ENCODE measurements at regions not wholly inside any gene's neighbourhood (a gene's known extent, or its start where the extent isn't known, plus 50 kb on each side); places are given as distances from the start of the nearest gene placed in this dataset.

DNA sequence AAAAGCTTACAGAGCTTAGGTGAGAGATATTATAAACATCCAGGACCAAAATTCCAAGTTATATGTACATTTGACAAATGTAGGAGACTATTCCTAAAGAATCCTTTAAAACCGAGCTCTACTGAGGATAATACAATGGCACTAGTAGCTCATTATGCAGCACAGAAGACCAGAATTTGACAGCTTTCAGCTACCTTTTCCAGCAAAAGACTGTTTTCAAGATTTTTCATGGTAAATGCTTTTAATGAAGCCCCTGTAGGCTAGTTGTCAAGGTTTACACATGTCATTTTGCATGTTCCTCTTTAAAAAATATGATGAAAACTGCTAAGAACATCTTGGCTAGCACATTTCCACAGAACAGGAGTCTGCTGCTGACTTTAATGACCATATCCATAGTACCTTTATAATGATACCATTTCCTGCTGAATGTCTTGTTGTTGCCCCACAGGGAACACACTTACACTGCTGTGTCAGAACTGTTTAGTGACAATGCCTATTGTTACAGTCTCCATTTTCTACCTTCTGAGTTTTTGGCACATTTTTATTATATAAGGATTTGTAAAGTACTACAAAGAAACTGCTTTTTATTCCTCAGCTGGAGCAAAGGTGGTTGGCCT, 1382.3 kb downstream of the RAPGEF2 start:
- DNase-seq: no peak
- WGBS, 2 donors: 67 to 77% methylated on average over 1 of the region's 1 CpG
- H3K27ac ChIP-seq: no peak overlapping the region
- H3K4me3 ChIP-seq: no peak overlapping the region
- TF ChIP-seq, protein P1, sequence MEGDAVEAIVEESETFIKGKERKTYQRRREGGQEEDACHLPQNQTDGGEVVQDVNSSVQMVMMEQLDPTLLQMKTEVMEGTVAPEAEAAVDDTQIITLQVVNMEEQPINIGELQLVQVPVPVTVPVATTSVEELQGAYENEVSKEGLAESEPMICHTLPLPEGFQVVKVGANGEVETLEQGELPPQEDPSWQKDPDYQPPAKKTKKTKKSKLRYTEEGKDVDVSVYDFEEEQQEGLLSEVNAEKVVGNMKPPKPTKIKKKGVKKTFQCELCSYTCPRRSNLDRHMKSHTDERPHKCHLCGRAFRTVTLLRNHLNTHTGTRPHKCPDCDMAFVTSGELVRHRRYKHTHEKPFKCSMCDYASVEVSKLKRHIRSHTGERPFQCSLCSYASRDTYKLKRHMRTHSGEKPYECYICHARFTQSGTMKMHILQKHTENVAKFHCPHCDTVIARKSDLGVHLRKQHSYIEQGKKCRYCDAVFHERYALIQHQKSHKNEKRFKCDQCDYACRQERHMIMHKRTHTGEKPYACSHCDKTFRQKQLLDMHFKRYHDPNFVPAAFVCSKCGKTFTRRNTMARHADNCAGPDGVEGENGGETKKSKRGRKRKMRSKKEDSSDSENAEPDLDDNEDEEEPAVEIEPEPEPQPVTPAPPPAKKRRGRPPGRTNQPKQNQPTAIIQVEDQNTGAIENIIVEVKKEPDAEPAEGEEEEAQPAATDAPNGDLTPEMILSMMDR (IDR thresholded peaks at IDR 0.05): no peak
- intact Hi-C loops (cut with DNase I): no loop called here
- peaks cover 0 to 20% (median 0%) of the 10 kb centered on the region in 11 donors for H3K9me3 ChIP-seq
- no peak for ATAC-seq
- no peaks in the 10 kb centered on the region for H3K36me3 ChIP-seq
- H3K27me3 ChIP-seq: no peaks in the 10 kb centered on the region
- H3K4me1 ChIP-seq: no peaks in the 10 kb centered on the region

DNA sequence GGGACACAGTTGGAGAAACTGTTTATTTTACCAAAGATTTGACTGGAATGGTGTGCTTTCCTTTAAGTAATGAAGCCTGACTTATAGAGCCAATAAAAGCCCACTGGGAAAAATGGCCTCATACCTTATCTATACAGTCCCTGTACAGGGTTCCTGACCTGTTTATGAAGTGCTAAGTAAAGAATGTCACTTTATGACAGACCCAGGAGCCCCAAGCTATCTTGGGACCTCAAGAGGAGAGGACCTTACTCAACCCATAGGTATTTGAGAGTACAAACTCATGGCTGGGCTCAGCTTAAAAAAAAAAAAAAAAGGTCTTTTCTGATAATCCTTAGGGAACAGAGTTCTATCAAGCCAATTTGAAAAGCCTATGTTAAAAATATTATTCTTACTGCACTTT, 1389.3 kb downstream of the RAPGEF2 start:
- H3K36me3 ChIP-seq: no peaks in the 10 kb centered on the region
- TF ChIP-seq, protein P1 (IDR thresholded peaks at IDR 0.05): no peak
- H3K27me3 ChIP-seq: no peaks in the 10 kb centered on the region
- intact Hi-C loops (cut with DNase I): no loop called here
- no peaks in the 10 kb centered on the region for H3K4me1 ChIP-seq
- H3K9me3 ChIP-seq: peaks cover 0 to 29% (median 3%) of the 10 kb centered on the region in 11 donors
- H3K27ac ChIP-seq: no peak overlapping the region
- ATAC-seq (no peak), DNase-seq (no peak)
- H3K4me3 ChIP-seq: no peak overlapping the region

- WGBS, 2 donors: 84 to 91% methylated on average over 1 of the region's 1 CpG
- ATAC-seq (peak in 3 of 8 donors; percentile 46 to 92 (median 84)), DNase-seq (peak in 1 of 2 donors; percentile 50)
- Histone ChIP-seq H3K27me3 (no peaks in the 10 kb centered on the region), H3K27ac (peak overlapping the region in 4 of 10 donors; percentile 20 to 62 (median 46)), H3K4me3 (no peak overlapping the region), H3K36me3 (no peaks in the 10 kb centered on the region), H3K4me1 (peaks cover 0 to 2% (median 0%) of the 10 kb centered on the region in 9 donors), H3K9me3 (peaks cover 0 to 29% (median 3%) of the 10 kb centered on the region in 11 donors)
- TF ChIP-seq, protein P1 (IDR thresholded peaks at IDR 0.05): no peak
- intact Hi-C loops (cut with DNase I): no loop called here
These were observed 1390.3 kb downstream of the RAPGEF2 start for GRCh38 chr4:160493206-160493605.

GRCh38 chr4:160495356-160495755, 1392.5 kb downstream of the RAPGEF2 start:
- Histone ChIP-seq H3K4me1 (peaks cover 0 to 6% (median 0%) of the 10 kb centered on the region in 9 donors), H3K4me3 (no peak overlapping the region), H3K9me3 (peaks cover 0 to 23% (median 0%) of the 10 kb centered on the region in 11 donors), H3K27me3 (no peaks in the 10 kb centered on the region), H3K27ac (peak overlapping the region in 1 of 10 donors; percentile 19), H3K36me3 (no peaks in the 10 kb centered on the region)
- TF ChIP-seq, protein P1 (IDR thresholded peaks at IDR 0.05): no peak
- WGBS, 2 donors: 43 to 58% methylated on average over 2 of the region's 2 CpGs
- intact Hi-C loops (cut with DNase I): no loop called here
- DNase-seq: no peak
- ATAC-seq: no peak
